HUES48 (cell line): ENCODE measurements at regions not wholly inside any gene's neighbourhood (a gene's known extent, or its start where the extent isn't known, plus 50 kb on each side); places are given as distances from the start of the nearest gene placed in this dataset.

Experiments
- H3K27ac ChIP-seq: one replicate; pipeline ENCODE4 v1.7.0; 2013; ENCODE audit warnings: low read depth, low read length, inconsistent platforms
- H3K27me3 ChIP-seq: 2 replicates; pipeline ENCODE4 v1.6.1; 2013; ENCODE audit warnings: mild to moderate bottlenecking, low read length; ENCODE audit not compliant: control insufficient read depth, insufficient read depth
- H3K36me3 ChIP-seq: 2 replicates; pipeline ENCODE4 v1.6.1; 2013; ENCODE audit warnings: low read length; ENCODE audit not compliant: control insufficient read depth, insufficient read depth
- H3K4me1 ChIP-seq: 2 replicates; pipeline ENCODE4 v1.6.1; 2013; ENCODE audit warnings: mild to moderate bottlenecking, low read length; ENCODE audit not compliant: control insufficient read depth, insufficient read depth
- H3K4me3 ChIP-seq: 2 replicates; pipeline ENCODE4 v1.5.1; 2013; ENCODE audit warnings: mild to moderate bottlenecking, low read depth, low read length
- H3K9ac ChIP-seq: 2 replicates; pipeline ENCODE4 v1.6.1; 2013; ENCODE audit warnings: mild to moderate bottlenecking, low read depth, low read length, moderate library complexity
- H3K9me3 ChIP-seq: 2 replicates; pipeline ENCODE4 v1.6.1; 2013; ENCODE audit warnings: low read length; ENCODE audit not compliant: control insufficient read depth, insufficient read depth

GRCh38 chr2:109680523-109681297 is 66.5 kb downstream of the SOWAHC start:
- Histone ChIP-seq H3K36me3 (no peaks in the 10 kb centered on the region), H3K4me3 (no peak overlapping the region), H3K4me1 (no peaks in the 10 kb centered on the region), H3K27me3 (no peaks in the 10 kb centered on the region), H3K9me3 (no peaks in the 10 kb centered on the region), H3K9ac (no peak overlapping the region), H3K27ac (no peak overlapping the region)

GRCh38 chr2:109681633-109682380 is 67.6 kb downstream of the SOWAHC start:
- no peaks in the 10 kb centered on the region for H3K4me1 ChIP-seq
- H3K27me3 ChIP-seq, result no peaks in the 10 kb centered on the region
- no peaks in the 10 kb centered on the region for H3K9me3 ChIP-seq
- H3K36me3 ChIP-seq, result no peaks in the 10 kb centered on the region
- H3K9ac ChIP-seq, result no peak overlapping the region
- H3K4me3 ChIP-seq, result no peak overlapping the region
- H3K27ac ChIP-seq, result no peak overlapping the region

GRCh38 chr2:109683452-109683851 is 69.3 kb downstream of the SOWAHC start:
- H3K27ac ChIP-seq, result no peak overlapping the region
- H3K4me3 ChIP-seq, result no peak overlapping the region
- no peaks in the 10 kb centered on the region for H3K4me1 ChIP-seq
- no peak overlapping the region for H3K9ac ChIP-seq
- H3K27me3 ChIP-seq, result no peaks in the 10 kb centered on the region
- no peaks in the 10 kb centered on the region for H3K36me3 ChIP-seq
- no peaks in the 10 kb centered on the region for H3K9me3 ChIP-seq

- Histone ChIP-seq H3K36me3 (no peaks in the 10 kb centered on the region), H3K27me3 (no peaks in the 10 kb centered on the region), H3K9me3 (no peaks in the 10 kb centered on the region), H3K27ac (no peak overlapping the region), H3K9ac (no peak overlapping the region), H3K4me1 (no peaks in the 10 kb centered on the region), H3K4me3 (no peak overlapping the region)
These were observed 71.3 kb downstream of the SOWAHC start for GRCh38 chr2:109685453-109685852.

GRCh38 chr2:109686921-109687320 is 72.8 kb downstream of the SOWAHC start:
- H3K27ac ChIP-seq, result no peak overlapping the region
- H3K9me3 ChIP-seq, result no peaks in the 10 kb centered on the region
- no peaks in the 10 kb centered on the region for H3K36me3 ChIP-seq
- H3K4me3 ChIP-seq, result no peak overlapping the region
- no peaks in the 10 kb centered on the region for H3K27me3 ChIP-seq
- no peaks in the 10 kb centered on the region for H3K4me1 ChIP-seq
- no peak overlapping the region for H3K9ac ChIP-seq

GRCh38 chr2:109689182-109689930 is 75.2 kb downstream of the SOWAHC start:
- H3K9me3 ChIP-seq, result no peaks in the 10 kb centered on the region
- H3K4me1 ChIP-seq, result peaks cover 4% of the 10 kb centered on the region; the same call in 1 of the 2 replicates
- no peak overlapping the region for H3K4me3 ChIP-seq
- H3K27me3 ChIP-seq, result no peaks in the 10 kb centered on the region
- no peak overlapping the region for H3K27ac ChIP-seq
- H3K36me3 ChIP-seq, result no peaks in the 10 kb centered on the region
- H3K9ac ChIP-seq, result no peak overlapping the region

- no peaks in the 10 kb centered on the region for H3K36me3 ChIP-seq
- H3K9me3 ChIP-seq, result no peaks in the 10 kb centered on the region
- H3K27me3 ChIP-seq, result no peaks in the 10 kb centered on the region
- H3K4me1 ChIP-seq, result peaks cover 9% of the 10 kb centered on the region
- no peak overlapping the region for H3K27ac ChIP-seq
- H3K9ac ChIP-seq, result no peak overlapping the region
- no peak overlapping the region for H3K4me3 ChIP-seq
These were observed 75.8 kb downstream of the SOWAHC start for GRCh38 chr2:109689973-109690372.

GRCh38 chr2:109690457-109690821 is 76.3 kb downstream of the SOWAHC start:
- Histone ChIP-seq H3K27me3 (no peaks in the 10 kb centered on the region), H3K36me3 (no peaks in the 10 kb centered on the region), H3K4me1 (peaks cover 9% of the 10 kb centered on the region), H3K9ac (no peak overlapping the region), H3K9me3 (no peaks in the 10 kb centered on the region), H3K4me3 (no peak overlapping the region), H3K27ac (peak overlapping the region; percentile 72)

GRCh38 chr2:109690822-109691541 is 76.8 kb downstream of the SOWAHC start:
- no peaks in the 10 kb centered on the region for H3K36me3 ChIP-seq
- no peaks in the 10 kb centered on the region for H3K27me3 ChIP-seq
- peak overlapping the region; percentile 72 for H3K27ac ChIP-seq
- H3K9me3 ChIP-seq, result no peaks in the 10 kb centered on the region
- H3K4me1 ChIP-seq, result peaks cover 9% of the 10 kb centered on the region
- no peak overlapping the region for H3K4me3 ChIP-seq
- H3K9ac ChIP-seq, result no peak overlapping the region

GRCh38 chr2:109692013-109692743 is 78.0 kb downstream of the SOWAHC start:
- peaks cover 9% of the 10 kb centered on the region for H3K4me1 ChIP-seq
- H3K27me3 ChIP-seq, result no peaks in the 10 kb centered on the region
- peak overlapping the region; percentile 18 for H3K27ac ChIP-seq
- no peaks in the 10 kb centered on the region for H3K36me3 ChIP-seq
- H3K9me3 ChIP-seq, result no peaks in the 10 kb centered on the region
- H3K9ac ChIP-seq, result no peak overlapping the region
- H3K4me3 ChIP-seq, result no peak overlapping the region
